ENCODE measurements at regions not wholly inside any gene's neighbourhood (a gene's known extent, or its start where the extent isn't known, plus 50 kb on each side); places are given as distances from the start of the nearest gene placed in this dataset.

GRCh38 chr17:70655176-70655958, 486.0 kb downstream of the KCNJ2 start:
- no peaks in the 10 kb centered on the region for H3K4me1 ChIP-seq
- no peak overlapping the region for H3K27ac ChIP-seq
- no peaks in the 10 kb centered on the region for H3K9me3 ChIP-seq
- H3K4me3 ChIP-seq: no peak overlapping the region
- no peak for DNase-seq (ENCODE audit: extremely low spot score in 2 of 2)
- intact Hi-C loops (cut with DNase I): no loop called here
- no peaks in the 10 kb centered on the region for H3K27me3 ChIP-seq
- no peaks in the 10 kb centered on the region for H3K36me3 ChIP-seq
- TF ChIP-seq CTCF (IDR thresholded peaks at IDR 0.05) (no peak), POLR2A (IDR thresholded peaks at IDR 0.05) (no peak), POLR2AphosphoS5 (IDR thresholded peaks at IDR 0.05; ENCODE audit: insufficient read depth in 1 of 2, low read depth in 1 of 2) (no peak)

- Histone ChIP-seq H3K4me1 (no peaks in the 10 kb centered on the region), H3K9me3 (no peaks in the 10 kb centered on the region), H3K4me3 (no peak overlapping the region), H3K27me3 (no peaks in the 10 kb centered on the region), H3K36me3 (no peaks in the 10 kb centered on the region), H3K27ac (no peak overlapping the region)
- intact Hi-C loops (cut with DNase I): no loop called here
- no peak for DNase-seq (ENCODE audit: extremely low spot score in 2 of 2)
- TF ChIP-seq POLR2AphosphoS5 (IDR thresholded peaks at IDR 0.05; ENCODE audit: insufficient read depth in 1 of 2, low read depth in 1 of 2) (no peak), CTCF (IDR thresholded peaks at IDR 0.05) (no peak), POLR2A (IDR thresholded peaks at IDR 0.05) (no peak)
These were observed 489.0 kb downstream of the KCNJ2 start for GRCh38 chr17:70658317-70658716.

GRCh38 chr17:70658840-70659239, 489.5 kb downstream of the KCNJ2 start:
- no peak overlapping the region for H3K4me3 ChIP-seq
- no peak for DNase-seq (ENCODE audit: extremely low spot score in 2 of 2)
- H3K9me3 ChIP-seq: no peaks in the 10 kb centered on the region
- H3K27me3 ChIP-seq: no peaks in the 10 kb centered on the region
- no peaks in the 10 kb centered on the region for H3K4me1 ChIP-seq
- TF ChIP-seq POLR2AphosphoS5 (IDR thresholded peaks at IDR 0.05; ENCODE audit: insufficient read depth in 1 of 2, low read depth in 1 of 2) (no peak), CTCF (IDR thresholded peaks at IDR 0.05) (no peak), POLR2A (IDR thresholded peaks at IDR 0.05) (no peak)
- H3K36me3 ChIP-seq: no peaks in the 10 kb centered on the region
- H3K27ac ChIP-seq: no peak overlapping the region
- intact Hi-C loops (cut with DNase I): no loop called here

GRCh38 chr17:70661342-70662222, 492.2 kb downstream of the KCNJ2 start:
- no peak for DNase-seq (ENCODE audit: extremely low spot score in 2 of 2)
- intact Hi-C loops (cut with DNase I): no loop called here
- Histone ChIP-seq H3K27me3 (no peaks in the 10 kb centered on the region), H3K4me3 (no peak overlapping the region), H3K27ac (no peak overlapping the region), H3K9me3 (no peaks in the 10 kb centered on the region), H3K4me1 (no peaks in the 10 kb centered on the region), H3K36me3 (no peaks in the 10 kb centered on the region)
- no peak for TF ChIP-seq POLR2AphosphoS5 (IDR thresholded peaks at IDR 0.05; ENCODE audit: insufficient read depth in 1 of 2, low read depth in 1 of 2)
- no peak for TF ChIP-seq POLR2A (IDR thresholded peaks at IDR 0.05)

- Histone ChIP-seq H3K4me1 (no peaks in the 10 kb centered on the region), H3K27me3 (no peaks in the 10 kb centered on the region), H3K4me3 (no peak overlapping the region), H3K9me3 (no peaks in the 10 kb centered on the region), H3K36me3 (no peaks in the 10 kb centered on the region), H3K27ac (no peak overlapping the region)
- no peak for DNase-seq (ENCODE audit: extremely low spot score in 2 of 2)
- no peak for TF ChIP-seq POLR2A (IDR thresholded peaks at IDR 0.05)
- no peak for TF ChIP-seq CTCF (IDR thresholded peaks at IDR 0.05)
- TF ChIP-seq POLR2AphosphoS5 (IDR thresholded peaks at IDR 0.05; ENCODE audit: insufficient read depth in 1 of 2, low read depth in 1 of 2): no peak
- intact Hi-C loops (cut with DNase I): loop anchor here (5.0 kb wide), 1 partner anchor 476 kb away; no protein-coding TSS in a partner anchor
These were observed 499.1 kb downstream of the KCNJ2 start for GRCh38 chr17:70668276-70668937.

Data from vagina (tissue), 2 donors.